H1 (cell line): ENCODE measurements at regions not wholly inside any gene's neighbourhood (a gene's known extent, or its start where the extent isn't known, plus 50 kb on each side); places are given as distances from the start of the nearest gene placed in this dataset.

Experiments
- CTCF ChIA-PET: fragments of 300-600 bp; sonication (Branson Sonifier 250); formaldehyde crosslinking; loops from one replicate; lab custom pipeline; 2021; ENCODE audit not compliant: partially characterized antibody; lab: Charles Lee
- POLR2A ChIA-PET: fragments of 300-600 bp; sonication (Branson Sonifier 250); formaldehyde crosslinking; loops from one replicate; lab custom pipeline; 2021; ENCODE audit warnings: inconsistent platforms; ENCODE audit not compliant: partially characterized antibody; lab: Charles Lee
- DNase-seq, 2 experiments: peaks; one replicate each; pipeline versions ENCODE4 v3.0.0 to v3.0.0-alpha.2; 2010 to 2022; ENCODE audit warnings: low spot score in 2 of 2, low read depth in 1 of 2, mixed read lengths in 1 of 2
- FAIRE-seq: peaks from 2 replicates; lab custom pipeline; 2011; peaks lifted over from hg19 to GRCh38; lab: Jason Lieb, UNC
- H2AFZ ChIP-seq: 2 replicates; pipeline ENCODE4 v1.8.1; 2012; ENCODE audit warnings: low read length, inconsistent platforms
- H2AK5ac ChIP-seq: 2 replicates; pipeline ENCODE4 v1.6.1; 2013; ENCODE audit warnings: low read depth, low read length
- H2BK120ac ChIP-seq: replicated peaks from 2 replicates; pipeline ENCODE3; 2013; ENCODE audit warnings: low read depth, low read length, inconsistent platforms
- H2BK12ac ChIP-seq: 2 replicates; pipeline ENCODE4 v1.6.1; 2013; ENCODE audit warnings: low read depth, low read length
- H2BK15ac ChIP-seq: 2 replicates; pipeline ENCODE4 v1.6.1; 2013; ENCODE audit warnings: low read length
- H2BK20ac ChIP-seq: 2 replicates; pipeline ENCODE4 v1.6.1; 2013; ENCODE audit warnings: low read length
- H2BK5ac ChIP-seq: 2 replicates; pipeline ENCODE4 v1.6.1; 2013; ENCODE audit warnings: low read depth, low read length
- H3K14ac ChIP-seq: 2 replicates; pipeline ENCODE4 v1.6.1; 2013; ENCODE audit warnings: inconsistent platforms; ENCODE audit not compliant: insufficient read length
- H3K18ac ChIP-seq: 2 replicates; pipeline ENCODE4 v1.6.1; 2013; ENCODE audit warnings: low read length; ENCODE audit errors: extremely low read depth
- H3K23ac ChIP-seq: 2 replicates; pipeline ENCODE4 v1.6.1; 2013; ENCODE audit warnings: inconsistent platforms; ENCODE audit not compliant: insufficient read length
- H3K23me2 ChIP-seq: 2 replicates; pipeline ENCODE4 v1.6.1; 2013; ENCODE audit warnings: low read depth, low read length
- H3K27ac ChIP-seq: 2 replicates; pipeline ENCODE4 v1.6.1; 2011; ENCODE audit warnings: low read depth, low read length, inconsistent platforms
- H3K27me3 ChIP-seq, 4 experiments: replicated peaks in 1 of 4; 1 replicate in 1 of 4; 2 replicates in 3 of 4; pipeline versions ENCODE4 v1.6.1 to v1.8.1; 2011 to 2013; ENCODE audit warnings: low read length in 3 of 4, mild to moderate bottlenecking in 3 of 4, inconsistent platforms in 2 of 4, mixed read lengths in 2 of 4, moderate library complexity in 1 of 4; ENCODE audit not compliant: control insufficient read depth in 3 of 4, insufficient read depth in 3 of 4; ENCODE audit errors: extremely low read depth in 1 of 4
- H3K36me3 ChIP-seq, 4 experiments: 2 replicates each; pipeline versions ENCODE4 v1.6.1 to v1.8.1; 2011 to 2013; ENCODE audit warnings: mild to moderate bottlenecking in 4 of 4, low read length in 3 of 4, moderate library complexity in 2 of 4, control low read depth in 1 of 4, inconsistent platforms in 1 of 4; ENCODE audit not compliant: insufficient read depth in 4 of 4, control insufficient read depth in 2 of 4
- H3K4ac ChIP-seq: replicated peaks from 2 replicates; pipeline ENCODE3; 2013; ENCODE audit warnings: low read length, low read depth, mixed read lengths, inconsistent platforms; ENCODE audit not compliant: insufficient read length
- H3K4me1 ChIP-seq, 4 experiments: replicated peaks in 1 of 4; 1 replicate in 1 of 4; 2 replicates in 3 of 4; pipeline versions ENCODE4 v1.6.1 to v1.8.1; 2011 to 2013; ENCODE audit warnings: low read length in 3 of 4, inconsistent platforms in 2 of 4, mixed read lengths in 1 of 4; ENCODE audit not compliant: insufficient read depth in 4 of 4, control insufficient read depth in 3 of 4
- H3K4me2 ChIP-seq, 2 experiments: 2 replicates each; pipeline versions ENCODE4 v1.6.1 to v1.8.1; 2011 to 2013; ENCODE audit warnings: low read depth in 2 of 2, low read length in 2 of 2, control low read depth in 1 of 2, inconsistent platforms in 1 of 2, mild to moderate bottlenecking in 1 of 2; ENCODE audit not compliant: insufficient read depth in 1 of 2
- H3K4me3 ChIP-seq, 4 experiments: fragments of 200-600, 300-600 bp in 1 of 4; sonication (generic), shearing (Covaris generic), sonication (Bioruptor Twin) in 1 of 4; 2 replicates each; pipeline versions ENCODE4 v1.5.1 to v1.8.1; 2011 to 2016; ENCODE audit warnings: low read length in 4 of 4, low read depth in 3 of 4, control low read depth in 2 of 4, inconsistent platforms in 2 of 4, mild to moderate bottlenecking in 2 of 4, mixed read lengths in 1 of 4, moderate library complexity in 1 of 4; ENCODE audit not compliant: insufficient read depth in 2 of 4; ENCODE audit errors: extremely low read depth in 1 of 4
- H3K56ac ChIP-seq: replicated peaks from 2 replicates; pipeline ENCODE3; 2013; ENCODE audit warnings: low read depth, mild to moderate bottlenecking, mixed read lengths, low read length, inconsistent platforms; ENCODE audit not compliant: insufficient read length
- H3K79me1 ChIP-seq: 2 replicates; pipeline ENCODE4 v1.6.1; 2013; ENCODE audit warnings: low read depth, low read length, control low read depth
- H3K79me2 ChIP-seq, 2 experiments: 2 replicates each; pipeline versions ENCODE4 v1.6.1 to v1.8.1; 2012 to 2013; ENCODE audit warnings: low read length in 2 of 2, mild to moderate bottlenecking in 2 of 2, inconsistent platforms in 1 of 2; ENCODE audit not compliant: insufficient read depth in 2 of 2, control insufficient read depth in 1 of 2
- H3K9ac ChIP-seq, 4 experiments: replicated peaks in 1 of 4; 1 replicate in 1 of 4; 2 replicates in 3 of 4; pipeline versions ENCODE4 v1.6.1 to v1.8.1; 2011 to 2013; ENCODE audit warnings: low read depth in 3 of 4, low read length in 3 of 4, control low read depth in 2 of 4, mild to moderate bottlenecking in 2 of 4, moderate library complexity in 2 of 4, inconsistent platforms in 1 of 4; ENCODE audit errors: extremely low read depth in 1 of 4
- H3K9me3 ChIP-seq, 2 experiments: 2 replicates each; pipeline versions ENCODE4 v1.6.1 to v1.8.1; 2012 to 2013; ENCODE audit warnings: mild to moderate bottlenecking in 2 of 2, moderate library complexity in 2 of 2, control low read depth in 1 of 2, inconsistent platforms in 1 of 2, low read depth in 1 of 2, low read length in 1 of 2, mixed read lengths in 1 of 2; ENCODE audit not compliant: insufficient read depth in 2 of 2
- H4K20me1 ChIP-seq, 2 experiments: replicated peaks in 1 of 2; 2 replicates each; pipeline versions ENCODE3 to v1.8.1; 2011 to 2013; ENCODE audit warnings: inconsistent platforms in 2 of 2, low read length in 2 of 2, mild to moderate bottlenecking in 1 of 2; ENCODE audit not compliant: insufficient read depth in 2 of 2, control insufficient read depth in 1 of 2
- H4K5ac ChIP-seq: 2 replicates; pipeline ENCODE4 v1.6.1; 2013; ENCODE audit warnings: low read length, low read depth, mixed read lengths, inconsistent platforms; ENCODE audit not compliant: insufficient read length
- H4K8ac ChIP-seq: 2 replicates; pipeline ENCODE4 v1.8.0; 2013; ENCODE audit warnings: mild to moderate bottlenecking, moderate library complexity, low read length, inconsistent platforms; ENCODE audit not compliant: insufficient read depth; ENCODE audit errors: extremely low read depth
- H4K91ac ChIP-seq: replicated peaks from 2 replicates; pipeline ENCODE3; 2013; ENCODE audit warnings: low read length, mixed read lengths, inconsistent platforms; ENCODE audit not compliant: insufficient read length
- ASH2L ChIP-seq: fragments of 200-600, 300-600 bp; sonication (generic); IDR thresholded peaks from one replicate; pipeline ENCODE4 v1.7.1; 2017; ENCODE audit warnings: low read length
- BACH1 ChIP-seq: IDR thresholded peaks from 2 replicates; pipeline ENCODE4 v1.6.1; 2012; ENCODE audit warnings: low read length, improper control_type of control experiment
- CTBP2 ChIP-seq: IDR thresholded peaks from 2 replicates; pipeline ENCODE4 v1.7.0; 2011; ENCODE audit warnings: borderline replicate concordance, mild to moderate bottlenecking, moderate library complexity, mixed read lengths, low read length; ENCODE audit not compliant: insufficient read depth, insufficient read length
- GABPA ChIP-seq: IDR thresholded peaks from 2 replicates; pipeline ENCODE4 v1.6.1; 2011; ENCODE audit warnings: mild to moderate bottlenecking, low read length, moderate library complexity, borderline replicate concordance; ENCODE audit not compliant: insufficient read depth
- HDAC2 ChIP-seq, 2 experiments: fragments of 300-600 bp in 1 of 2; sonication (generic) in 1 of 2; IDR thresholded peaks; 2 replicates each; pipeline ENCODE4 v1.6.1; 2011 to 2012; ENCODE audit warnings: low read depth in 2 of 2, low read length in 2 of 2, mild to moderate bottlenecking in 2 of 2, moderate library complexity in 2 of 2, borderline replicate concordance in 1 of 2, inconsistent platforms in 1 of 2
- KDM5A ChIP-seq: fragments of 200-600 bp; IDR thresholded peaks from 2 replicates; pipeline ENCODE4 v1.7.1; 2012; ENCODE audit warnings: mild to moderate bottlenecking, low read length, inconsistent platforms, mixed read lengths
- MAFK ChIP-seq: IDR thresholded peaks from 2 replicates; pipeline ENCODE4 v1.6.1; 2012; ENCODE audit warnings: low read depth, mild to moderate bottlenecking, improper control_type of control experiment, low read length
- PHF8 ChIP-seq: fragments of 200-600 bp; sonication (generic); conservative IDR thresholded peaks from 2 replicates; pipeline ENCODE4 v1.7.1; 2012; ENCODE audit warnings: low read depth, mild to moderate bottlenecking, inconsistent platforms, low read length, moderate library complexity
- POU5F1 ChIP-seq: IDR thresholded peaks from 2 replicates; pipeline ENCODE4 v1.6.1; 2011; ENCODE audit warnings: low read depth, mild to moderate bottlenecking, low read length, moderate library complexity
- RAD21 ChIP-seq, 2 experiments: IDR thresholded peaks in 1 of 2; conservative IDR thresholded peaks in 1 of 2; 2 replicates each; pipeline ENCODE4 v1.6.1; 2011; ENCODE audit warnings: low read depth in 2 of 2, low read length in 2 of 2, improper control_type of control experiment in 1 of 2, inconsistent platforms in 1 of 2, mild to moderate bottlenecking in 1 of 2, moderate library complexity in 1 of 2
- SIX5 ChIP-seq: IDR thresholded peaks from 2 replicates; pipeline ENCODE4 v1.6.1; 2011; ENCODE audit warnings: mild to moderate bottlenecking, low read depth, low read length
- SUZ12 ChIP-seq: fragments of 200-600 bp; sonication (generic); IDR thresholded peaks from 2 replicates; pipeline ENCODE4 v1.6.1; 2012; ENCODE audit warnings: mild to moderate bottlenecking, inconsistent platforms, low read length, moderate library complexity, mixed read lengths
- TAF1 ChIP-seq: IDR thresholded peaks from 2 replicates; pipeline ENCODE4 v1.6.1; 2011; ENCODE audit warnings: mild to moderate bottlenecking, low read depth, low read length
- WGBS, 2 experiments: shearing (Covaris generic) in 1 of 2; methylation state at CpG; one replicate each; pipeline versions ENCODE4 v1.1.6 to v1.1.7; 2013 to 2015; ENCODE audit warnings: low lambda C conversion rate in 2 of 2, mixed read lengths in 2 of 2, inconsistent platforms in 1 of 2, low coverage in 1 of 2, missing lambda C conversion rate in 1 of 2; ENCODE audit not compliant: insufficient replicate concordance in 2 of 2, insufficient coverage in 1 of 2, insufficient read length in 1 of 2; ENCODE audit errors: extremely low coverage in 1 of 2, missing lambda C conversion rate in 1 of 2; 5-methylcytosine and 5-hydroxymethylcytosine counted together
- TF ChIP-seq, protein P1 (sequence below): IDR thresholded peaks from 2 replicates; pipeline ENCODE4 v1.6.1; 2011; ENCODE audit warnings: low read depth, mild to moderate bottlenecking, low read length; ENCODE audit not compliant: insufficient read depth

DNA sequence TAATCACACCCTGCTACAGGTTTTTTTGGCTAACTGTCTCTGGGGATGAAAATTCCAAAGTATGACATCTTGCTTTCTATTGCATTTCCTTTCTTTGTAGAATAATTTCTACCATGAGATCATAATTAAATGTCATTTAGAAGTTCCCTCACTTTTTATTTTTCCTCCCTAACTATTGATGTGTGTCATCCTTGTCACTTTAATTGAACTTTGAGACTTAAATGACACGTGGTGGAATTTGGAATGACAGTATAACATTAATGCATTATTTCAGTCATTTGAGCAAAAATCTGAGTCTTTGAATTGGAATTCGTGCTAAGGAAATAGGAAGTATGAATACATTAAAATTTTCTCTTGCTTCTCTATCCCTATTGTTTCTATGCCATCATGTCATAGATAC lies 745.4 kb downstream of the PDHA2 start:
- Histone ChIP-seq H3K23ac (no peak overlapping the region), H3K9ac (no peak overlapping the region), H4K91ac (no peak overlapping the region), H3K79me2 (no peaks in the 10 kb centered on the region), H2BK20ac (no peak overlapping the region), H2AFZ (no peak overlapping the region), H3K9me3 (no peaks in the 10 kb centered on the region), H2BK120ac (no peak overlapping the region), H3K14ac (no peak overlapping the region), H3K27ac (no peak overlapping the region), H4K20me1 (no peaks in the 10 kb centered on the region), H3K27me3 (no peaks in the 10 kb centered on the region), H2BK12ac (no peak overlapping the region), H2BK15ac (no peak overlapping the region), H3K4me3 (no peak overlapping the region), H3K36me3 (no peaks in the 10 kb centered on the region), H3K79me1 (no peaks in the 10 kb centered on the region), H3K4ac (no peak overlapping the region), H3K4me2 (no peak overlapping the region), H4K5ac (no peak overlapping the region), H3K18ac (no peak overlapping the region), H3K23me2 (no peaks in the 10 kb centered on the region), H2BK5ac (no peak overlapping the region), H2AK5ac (no peak overlapping the region), H4K8ac (no peak overlapping the region), H3K56ac (no peak overlapping the region), H3K4me1 (no peaks in the 10 kb centered on the region)
- POLR2A ChIA-PET: no interaction called here
- no peak for FAIRE-seq
- WGBS, 2 experiments: 87% methylated on average over 2 of the region's 2 CpGs; no CpG with 5 or more reads in 1 of the 2 experiments
- DNase-seq: no peak
- CTCF ChIA-PET: no interaction called here
- no peak for TF ChIP-seq BACH1
- no peak for TF ChIP-seq GABPA
- TF ChIP-seq SUZ12: no peak
- no peak for TF ChIP-seq PHF8
- TF ChIP-seq POU5F1: no peak
- TF ChIP-seq MAFK: no peak
- TF ChIP-seq, protein P1, sequence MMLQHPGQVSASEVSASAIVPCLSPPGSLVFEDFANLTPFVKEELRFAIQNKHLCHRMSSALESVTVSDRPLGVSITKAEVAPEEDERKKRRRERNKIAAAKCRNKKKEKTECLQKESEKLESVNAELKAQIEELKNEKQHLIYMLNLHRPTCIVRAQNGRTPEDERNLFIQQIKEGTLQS: no peak
- TF ChIP-seq SIX5: no peak
- no peak for TF ChIP-seq ASH2L
- no peak for TF ChIP-seq RAD21 (IDR thresholded peaks at IDR 0.05 in 1 of 2, conservative IDR thresholded peaks at IDR 0.05 in 1 of 2; ENCODE audit: low read depth in 2 of 2, low read length in 2 of 2)
- TF ChIP-seq TAF1: no peak
- TF ChIP-seq KDM5A: no peak
- no peak for TF ChIP-seq HDAC2 (IDR thresholded peaks at IDR 0.05; ENCODE audit: borderline replicate concordance in 1 of 2, low read depth in 2 of 2, low read length in 2 of 2)
- TF ChIP-seq CTBP2: no peak
